ENCODE measurements at regions not wholly inside any gene's neighbourhood (a gene's known extent, or its start where the extent isn't known, plus 50 kb on each side); places are given as distances from the start of the nearest gene placed in this dataset.

- H4K91ac ChIP-seq (ENCODE audit: low read length): no peak overlapping the region
- no peak overlapping the region for H2BK12ac ChIP-seq (ENCODE audit: low read length in 2 of 2)
- 89% methylated on average over 7 of the region's 9 CpGs for WGBS
- no peaks in the 10 kb centered on the region for H3K27me3 ChIP-seq (ENCODE audit: control insufficient read depth in 1 of 2, insufficient read depth in 1 of 2, low read length in 2 of 2)
- no peak overlapping the region for H2AFZ ChIP-seq (ENCODE audit: low read depth, low read length)
- no peak overlapping the region for H2BK5ac ChIP-seq (ENCODE audit: low read depth, low read length, poor library complexity, severe bottlenecking)
- H3K23ac ChIP-seq (ENCODE audit: low read length in 2 of 2): no peak overlapping the region
- no peak overlapping the region for H3K4me2 ChIP-seq (ENCODE audit: low read length, poor library complexity, severe bottlenecking)
- no peaks in the 10 kb centered on the region for H3K36me3 ChIP-seq (ENCODE audit: control insufficient read depth in 1 of 2, insufficient read depth in 2 of 2, low read depth in 1 of 2, low read length in 2 of 2)
- no peak for DNase-seq
- H2AK5ac ChIP-seq (ENCODE audit: low read length, severe bottlenecking): no peak overlapping the region
- H3K9me3 ChIP-seq (ENCODE audit: control insufficient read depth, low read length): peaks cover 7% of the 10 kb centered on the region
- peaks cover 2% of the 10 kb centered on the region for H3K4me1 ChIP-seq (ENCODE audit: control insufficient read depth, insufficient read depth, low read depth, low read length)
- no peak overlapping the region for H3K14ac ChIP-seq (ENCODE audit: low read length in 2 of 2)
- no peak overlapping the region for H3K4ac ChIP-seq (ENCODE audit: low read depth in 1 of 2, low read length in 2 of 2)
- no peak overlapping the region for H2BK120ac ChIP-seq (ENCODE audit: low read depth, low read length)
- H3K4me3 ChIP-seq (ENCODE audit: insufficient read depth in 1 of 2, low read depth in 1 of 2, low read length in 2 of 2): no peak overlapping the region
- no peak overlapping the region for H4K8ac ChIP-seq (ENCODE audit: low read length)
- H2BK15ac ChIP-seq (ENCODE audit: low read depth, poor library complexity, severe bottlenecking): no peak overlapping the region
- no peaks in the 10 kb centered on the region for H3K79me1 ChIP-seq (replicated peaks; ENCODE audit: low read length, poor library complexity, severe bottlenecking)
- no peak overlapping the region for H3K27ac ChIP-seq (ENCODE audit: low read length, poor library complexity, severe bottlenecking)
- no peak overlapping the region for H3K18ac ChIP-seq (ENCODE audit: low read depth in 1 of 2, low read length in 2 of 2)
- H3K9ac ChIP-seq (ENCODE audit: low read length): no peak overlapping the region
Observed at GRCh38 chr2:207397917-207398655, 131.7 kb upstream of the CREB1 start.

GRCh38 chr2:207399301-207399700, 130.5 kb upstream of the CREB1 start:
- DNase-seq: no peak
- Histone ChIP-seq H2BK120ac (ENCODE audit: low read depth, low read length) (no peak overlapping the region), H3K18ac (ENCODE audit: low read depth in 1 of 2, low read length in 2 of 2) (no peak overlapping the region)

GRCh38 chr2:207401338-207401737, 128.4 kb upstream of the CREB1 start:
- no peaks in the 10 kb centered on the region for H3K79me1 ChIP-seq (replicated peaks; ENCODE audit: low read length, poor library complexity, severe bottlenecking)
- H3K9me3 ChIP-seq (ENCODE audit: control insufficient read depth, low read length): peaks cover 13% of the 10 kb centered on the region
- H3K4me1 ChIP-seq (ENCODE audit: control insufficient read depth, insufficient read depth, low read depth, low read length): no peaks in the 10 kb centered on the region
- no peak overlapping the region for H2BK12ac ChIP-seq (ENCODE audit: low read length in 2 of 2)
- no peak overlapping the region for H3K14ac ChIP-seq (ENCODE audit: low read length in 2 of 2)
- DNase-seq: no peak
- H3K27me3 ChIP-seq (ENCODE audit: control insufficient read depth in 1 of 2, insufficient read depth in 1 of 2, low read length in 2 of 2): no peaks in the 10 kb centered on the region
- H4K91ac ChIP-seq (ENCODE audit: low read length): no peak overlapping the region
- H3K36me3 ChIP-seq (ENCODE audit: control insufficient read depth in 1 of 2, insufficient read depth in 2 of 2, low read depth in 1 of 2, low read length in 2 of 2): no peaks in the 10 kb centered on the region
- H3K27ac ChIP-seq (ENCODE audit: low read length, poor library complexity, severe bottlenecking): no peak overlapping the region
- H2BK15ac ChIP-seq (ENCODE audit: low read depth, poor library complexity, severe bottlenecking): no peak overlapping the region
- no peak overlapping the region for H3K9ac ChIP-seq (ENCODE audit: low read length)
- no peak overlapping the region for H4K8ac ChIP-seq (ENCODE audit: low read length)
- no peak overlapping the region for H2AK5ac ChIP-seq (ENCODE audit: low read length, severe bottlenecking)
- no peak overlapping the region for H2BK5ac ChIP-seq (ENCODE audit: low read depth, low read length, poor library complexity, severe bottlenecking)
- no peak overlapping the region for H3K4ac ChIP-seq (ENCODE audit: low read depth in 1 of 2, low read length in 2 of 2)
- no peak overlapping the region for H3K23ac ChIP-seq (ENCODE audit: low read length in 2 of 2)
- no peak overlapping the region for H2BK120ac ChIP-seq (ENCODE audit: low read depth, low read length)
- H3K4me3 ChIP-seq (ENCODE audit: insufficient read depth in 1 of 2, low read depth in 1 of 2, low read length in 2 of 2): no peak overlapping the region
- H2AFZ ChIP-seq (ENCODE audit: low read depth, low read length): no peak overlapping the region
- no peak overlapping the region for H3K18ac ChIP-seq (ENCODE audit: low read depth in 1 of 2, low read length in 2 of 2)
- no peak overlapping the region for H3K4me2 ChIP-seq (ENCODE audit: low read length, poor library complexity, severe bottlenecking)

More at GRCh38 chr2:207399301-207399700, 130.5 kb upstream of the CREB1 start:
- no peak overlapping the region for H3K4me2 ChIP-seq (ENCODE audit: low read length, poor library complexity, severe bottlenecking)
- no peaks in the 10 kb centered on the region for H3K36me3 ChIP-seq (ENCODE audit: control insufficient read depth in 1 of 2, insufficient read depth in 2 of 2, low read depth in 1 of 2, low read length in 2 of 2)
- whole genome bisulfite sequencing: 86% methylated on average over 2 of the region's 2 CpGs
- H3K14ac ChIP-seq (ENCODE audit: low read length in 2 of 2): no peak overlapping the region
- H3K79me1 ChIP-seq (replicated peaks; ENCODE audit: low read length, poor library complexity, severe bottlenecking): no peaks in the 10 kb centered on the region
- no peak overlapping the region for H3K27ac ChIP-seq (ENCODE audit: low read length, poor library complexity, severe bottlenecking)
- H3K9me3 ChIP-seq (ENCODE audit: control insufficient read depth, low read length): peaks cover 12% of the 10 kb centered on the region
- H2BK5ac ChIP-seq (ENCODE audit: low read depth, low read length, poor library complexity, severe bottlenecking): no peak overlapping the region
- no peak overlapping the region for H3K23ac ChIP-seq (ENCODE audit: low read length in 2 of 2)
- no peak overlapping the region for H3K4ac ChIP-seq (ENCODE audit: low read depth in 1 of 2, low read length in 2 of 2)
- no peak overlapping the region for H2AK5ac ChIP-seq (ENCODE audit: low read length, severe bottlenecking)
- H2AFZ ChIP-seq (ENCODE audit: low read depth, low read length): no peak overlapping the region
- no peak overlapping the region for H4K91ac ChIP-seq (ENCODE audit: low read length)
- H3K27me3 ChIP-seq (ENCODE audit: control insufficient read depth in 1 of 2, insufficient read depth in 1 of 2, low read length in 2 of 2): no peaks in the 10 kb centered on the region
- no peak overlapping the region for H3K9ac ChIP-seq (ENCODE audit: low read length)
- no peak overlapping the region for H4K8ac ChIP-seq (ENCODE audit: low read length)
- no peak overlapping the region for H3K4me3 ChIP-seq (ENCODE audit: insufficient read depth in 1 of 2, low read depth in 1 of 2, low read length in 2 of 2)
- H2BK15ac ChIP-seq (ENCODE audit: low read depth, poor library complexity, severe bottlenecking): no peak overlapping the region
- no peak overlapping the region for H2BK12ac ChIP-seq (ENCODE audit: low read length in 2 of 2)
- H3K4me1 ChIP-seq (ENCODE audit: control insufficient read depth, insufficient read depth, low read depth, low read length): peaks cover 1% of the 10 kb centered on the region

GRCh38 chr2:207403141-207403540, 126.6 kb upstream of the CREB1 start:
- H3K4me1 ChIP-seq (ENCODE audit: control insufficient read depth, insufficient read depth, low read depth, low read length): no peaks in the 10 kb centered on the region
- no peak overlapping the region for H2AFZ ChIP-seq (ENCODE audit: low read depth, low read length)
- H2BK12ac ChIP-seq (ENCODE audit: low read length in 2 of 2): no peak overlapping the region
- no peak overlapping the region for H2BK5ac ChIP-seq (ENCODE audit: low read depth, low read length, poor library complexity, severe bottlenecking)
- H4K8ac ChIP-seq (ENCODE audit: low read length): no peak overlapping the region
- no peak overlapping the region for H2AK5ac ChIP-seq (ENCODE audit: low read length, severe bottlenecking)
- H3K4ac ChIP-seq (ENCODE audit: low read depth in 1 of 2, low read length in 2 of 2): no peak overlapping the region
- H3K79me1 ChIP-seq (replicated peaks; ENCODE audit: low read length, poor library complexity, severe bottlenecking): no peaks in the 10 kb centered on the region
- no peak overlapping the region for H3K18ac ChIP-seq (ENCODE audit: low read depth in 1 of 2, low read length in 2 of 2)
- H3K9ac ChIP-seq (ENCODE audit: low read length): no peak overlapping the region
- no peaks in the 10 kb centered on the region for H3K36me3 ChIP-seq (ENCODE audit: control insufficient read depth in 1 of 2, insufficient read depth in 2 of 2, low read depth in 1 of 2, low read length in 2 of 2)
- DNase-seq: no peak
- H2BK15ac ChIP-seq (ENCODE audit: low read depth, poor library complexity, severe bottlenecking): no peak overlapping the region
- no peak overlapping the region for H3K14ac ChIP-seq (ENCODE audit: low read length in 2 of 2)
- no peak overlapping the region for H3K4me2 ChIP-seq (ENCODE audit: low read length, poor library complexity, severe bottlenecking)
- H3K9me3 ChIP-seq (ENCODE audit: control insufficient read depth, low read length): peaks cover 13% of the 10 kb centered on the region
- no peak overlapping the region for H3K23ac ChIP-seq (ENCODE audit: low read length in 2 of 2)
- H3K27me3 ChIP-seq (ENCODE audit: control insufficient read depth in 1 of 2, insufficient read depth in 1 of 2, low read length in 2 of 2): no peaks in the 10 kb centered on the region
- no peak overlapping the region for H2BK120ac ChIP-seq (ENCODE audit: low read depth, low read length)
- H3K4me3 ChIP-seq (ENCODE audit: insufficient read depth in 1 of 2, low read depth in 1 of 2, low read length in 2 of 2): no peak overlapping the region
- no CpG with 5 or more reads among the region's 1 CpG for WGBS
- no peak overlapping the region for H3K27ac ChIP-seq (ENCODE audit: low read length, poor library complexity, severe bottlenecking)
- no peak overlapping the region for H4K91ac ChIP-seq (ENCODE audit: low read length)

All from mesenchymal stem cell (in vitro differentiated cells and primary cell).